Glutamatergic neuron (in vitro differentiated cells): ENCODE measurements at regions not wholly inside any gene's neighbourhood (a gene's known extent, or its start where the extent isn't known, plus 50 kb on each side); places are given as distances from the start of the nearest gene placed in this dataset.

Experiments
- DNase-seq: peaks from one replicate; pipeline ENCODE4 v3.0.0; 2022
- H3K27ac Mint-ChIP-seq: one replicate; pipeline ENCODE4 v1.8.0; 2020; ENCODE audit warnings: mild to moderate bottlenecking, mixed read lengths, inconsistent platforms; ENCODE audit not compliant: unreplicated experiment
- H3K27me3 Mint-ChIP-seq: one replicate; pipeline ENCODE4 v1.8.0; 2020; ENCODE audit warnings: mild to moderate bottlenecking, moderate library complexity, mixed read lengths, inconsistent platforms; ENCODE audit not compliant: unreplicated experiment
- H3K36me3 Mint-ChIP-seq: one replicate; pipeline ENCODE4 v1.8.0; 2020; ENCODE audit warnings: mild to moderate bottlenecking, mixed read lengths, inconsistent platforms; ENCODE audit not compliant: unreplicated experiment
- H3K4me1 Mint-ChIP-seq: one replicate; pipeline ENCODE4 v1.8.0; 2020; ENCODE audit warnings: mild to moderate bottlenecking, low read depth, mixed read lengths, inconsistent platforms; ENCODE audit not compliant: unreplicated experiment
- H3K4me3 Mint-ChIP-seq: one replicate; pipeline ENCODE4 v1.8.0; 2020; ENCODE audit warnings: mild to moderate bottlenecking, mixed read lengths, inconsistent platforms; ENCODE audit not compliant: unreplicated experiment
- H3K9me3 Mint-ChIP-seq: one replicate; pipeline ENCODE4 v1.8.0; 2020; ENCODE audit warnings: mild to moderate bottlenecking, moderate library complexity, mixed read lengths, inconsistent platforms; ENCODE audit not compliant: unreplicated experiment
- CTCF ChIP-seq: fragments of 200-600 bp; sonication (generic); IDR thresholded peaks from one replicate; pipeline ENCODE4 v1.5.0; 2021; ENCODE audit not compliant: partially characterized antibody, unreplicated experiment

GRCh38 chrY:19365321-19365720 lies 379.2 kb downstream of the KDM5D start:
- no peaks in the 10 kb centered on the region for H3K4me1 Mint-ChIP-seq
- DNase-seq, result no peak
- H3K27me3 Mint-ChIP-seq, result no peaks in the 10 kb centered on the region
- H3K4me3 Mint-ChIP-seq, result no peak overlapping the region
- no peaks in the 10 kb centered on the region for H3K9me3 Mint-ChIP-seq
- no peaks in the 10 kb centered on the region for H3K36me3 Mint-ChIP-seq
- H3K27ac Mint-ChIP-seq, result no peak overlapping the region
- TF ChIP-seq CTCF, result no peak

- Mint-ChIP-seq H3K27ac (no peak overlapping the region), H3K4me3 (no peak overlapping the region), H3K4me1 (no peaks in the 10 kb centered on the region), H3K9me3 (no peaks in the 10 kb centered on the region), H3K27me3 (no peaks in the 10 kb centered on the region), H3K36me3 (no peaks in the 10 kb centered on the region)
- DNase-seq, result no peak
- no peak for TF ChIP-seq CTCF
These were observed 387.3 kb downstream of the KDM5D start for GRCh38 chrY:19357249-19357648.

DNA sequence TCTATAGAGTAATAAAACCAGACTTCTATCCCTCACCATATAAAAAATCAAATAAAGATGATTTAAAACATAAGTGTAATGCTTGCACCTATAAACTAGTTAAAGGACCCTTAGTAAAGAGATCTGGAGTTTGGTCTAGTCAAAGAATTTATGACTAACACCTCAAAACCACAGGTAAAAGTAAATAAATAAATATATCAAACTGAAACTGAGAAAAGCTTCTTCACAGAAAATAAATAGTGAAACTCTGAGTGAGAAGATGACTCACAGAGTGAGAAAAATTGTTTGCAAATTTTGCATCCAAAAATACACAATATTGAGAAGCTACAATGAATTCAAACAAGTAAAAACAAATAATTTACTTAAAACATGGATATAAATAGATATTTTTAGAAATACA lies 387.8 kb downstream of the KDM5D start:
- Mint-ChIP-seq H3K36me3 (no peaks in the 10 kb centered on the region), H3K9me3 (no peaks in the 10 kb centered on the region), H3K27me3 (no peaks in the 10 kb centered on the region), H3K4me3 (no peak overlapping the region), H3K27ac (no peak overlapping the region), H3K4me1 (no peaks in the 10 kb centered on the region)
- no peak for TF ChIP-seq CTCF
- DNase-seq, result no peak

- H3K4me1 Mint-ChIP-seq, result no peaks in the 10 kb centered on the region
- H3K36me3 Mint-ChIP-seq, result no peaks in the 10 kb centered on the region
- H3K9me3 Mint-ChIP-seq, result no peaks in the 10 kb centered on the region
- H3K4me3 Mint-ChIP-seq, result no peak overlapping the region
- H3K27me3 Mint-ChIP-seq, result no peaks in the 10 kb centered on the region
- DNase-seq, result no peak
- no peak overlapping the region for H3K27ac Mint-ChIP-seq
- TF ChIP-seq CTCF, result no peak
These were observed 389.7 kb downstream of the KDM5D start for GRCh38 chrY:19354857-19355173.

GRCh38 chrY:19354061-19354856 lies 390.3 kb downstream of the KDM5D start:
- no peaks in the 10 kb centered on the region for H3K36me3 Mint-ChIP-seq
- H3K9me3 Mint-ChIP-seq, result no peaks in the 10 kb centered on the region
- no peak for DNase-seq
- no peak for TF ChIP-seq CTCF
- no peaks in the 10 kb centered on the region for H3K4me1 Mint-ChIP-seq
- no peak overlapping the region for H3K27ac Mint-ChIP-seq
- H3K4me3 Mint-ChIP-seq, result no peak overlapping the region
- H3K27me3 Mint-ChIP-seq, result no peaks in the 10 kb centered on the region
